HS-5 (cell line): ENCODE measurements at regions not wholly inside any gene's neighbourhood (a gene's known extent, or its start where the extent isn't known, plus 50 kb on each side); places are given as distances from the start of the nearest gene placed in this dataset.
"Not testable (repeated sequence)": the region's sequence is repeated elsewhere in the genome, so short reads cannot be mapped to it uniquely, and the experiment has no call there.

Source experiments
- DNase-seq: peaks from one replicate; pipeline ENCODE4 v3.0.0-alpha.2; 2012; ENCODE audit warnings: low read depth

DNA sequence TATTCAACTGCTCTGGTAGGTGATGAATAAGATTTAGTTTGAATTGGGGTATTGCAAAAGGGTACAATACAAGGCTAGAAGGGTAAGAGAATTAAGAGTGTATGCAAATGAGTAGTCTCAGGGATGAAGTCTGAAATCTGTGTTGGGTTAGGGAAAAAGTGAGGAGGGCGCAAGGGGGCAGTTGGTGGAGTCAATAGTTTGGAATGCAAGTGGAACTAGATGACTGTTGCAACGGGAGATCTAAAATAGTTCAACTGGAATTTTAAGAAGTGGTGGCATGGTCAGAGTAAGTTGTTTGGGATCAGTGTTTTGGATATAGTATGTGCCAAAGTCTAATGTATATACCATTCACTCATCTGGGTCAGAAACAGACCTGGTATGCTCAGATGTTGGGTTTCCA is 329.6 kb downstream of the GJA1 start:
- DNase-seq = no peak

DNA sequence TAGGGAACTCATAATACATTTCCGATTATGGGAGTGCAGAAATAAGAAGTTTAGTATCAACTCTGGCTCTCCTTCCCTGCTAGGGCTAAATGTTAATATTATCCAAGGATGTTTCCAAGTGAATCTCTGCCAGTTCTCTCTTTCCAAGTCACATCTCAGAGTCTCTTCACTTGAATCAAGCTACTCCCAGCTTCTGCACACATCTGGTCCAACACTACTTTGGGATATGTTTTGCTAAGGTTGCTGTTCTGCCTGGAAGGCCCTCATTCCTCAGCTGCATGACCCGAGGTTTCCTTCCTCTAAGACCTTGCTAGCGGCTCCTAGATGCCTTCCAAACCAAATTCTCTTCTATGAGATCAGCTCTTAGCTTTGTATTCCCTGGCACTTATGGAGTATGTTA is 331.8 kb downstream of the GJA1 start:
- DNase-seq = no peak

DNA sequence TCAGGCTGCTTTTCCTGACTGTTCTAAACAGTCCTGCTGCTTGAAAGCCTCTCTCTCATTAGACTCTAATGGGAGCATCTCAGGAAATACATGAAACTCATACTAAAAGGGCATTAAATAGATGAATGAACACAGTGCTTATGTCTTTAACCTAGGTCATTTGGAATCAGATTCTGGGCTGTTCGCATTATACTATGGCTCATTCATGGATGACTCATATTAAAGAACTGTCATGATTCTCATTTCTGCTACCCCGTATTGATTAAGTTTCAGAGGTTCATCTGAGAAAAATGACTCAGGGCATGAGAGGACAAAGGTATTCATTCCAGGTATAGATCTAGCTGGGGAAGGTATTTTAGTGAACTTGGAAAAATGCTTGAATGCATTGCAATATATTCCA is 335.5 kb downstream of the GJA1 start:
- DNase-seq = no peak

DNA sequence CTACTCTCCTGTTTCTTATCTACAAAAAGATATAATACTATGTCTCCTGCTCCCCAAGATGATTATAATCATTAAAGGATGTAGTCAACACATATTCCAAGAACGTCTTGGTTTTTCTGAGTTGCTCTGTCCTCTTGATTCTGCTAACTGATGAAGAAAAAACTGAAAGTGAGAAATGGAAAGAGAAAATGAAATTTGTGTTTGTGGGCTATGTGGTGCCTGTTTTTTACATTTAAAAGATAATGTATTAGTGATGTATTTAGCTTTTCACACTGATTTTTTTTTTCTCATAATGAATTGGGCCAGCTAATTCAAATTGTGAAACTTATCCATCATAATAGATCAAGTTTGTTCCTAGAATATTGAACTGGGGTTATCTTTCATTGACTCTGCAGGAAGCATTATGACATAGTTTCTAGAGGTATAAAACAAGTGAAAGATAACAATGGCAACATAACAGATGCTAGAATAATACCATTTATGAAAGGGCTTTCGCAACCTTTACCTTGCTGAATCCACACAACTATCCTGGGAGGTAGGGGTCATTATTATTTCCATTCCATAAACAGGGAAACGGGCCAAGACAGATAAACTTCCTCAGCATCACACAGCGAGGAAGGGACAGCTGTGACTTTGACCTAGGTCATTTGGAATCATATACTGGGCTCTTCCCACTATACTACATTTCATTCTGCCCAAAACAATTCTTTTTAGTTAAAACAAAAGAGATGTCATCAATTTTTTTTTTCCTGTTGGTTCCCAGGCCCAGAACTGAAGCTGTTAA is 336.7 kb downstream of the GJA1 start:
- no peak for DNase-seq

DNA sequence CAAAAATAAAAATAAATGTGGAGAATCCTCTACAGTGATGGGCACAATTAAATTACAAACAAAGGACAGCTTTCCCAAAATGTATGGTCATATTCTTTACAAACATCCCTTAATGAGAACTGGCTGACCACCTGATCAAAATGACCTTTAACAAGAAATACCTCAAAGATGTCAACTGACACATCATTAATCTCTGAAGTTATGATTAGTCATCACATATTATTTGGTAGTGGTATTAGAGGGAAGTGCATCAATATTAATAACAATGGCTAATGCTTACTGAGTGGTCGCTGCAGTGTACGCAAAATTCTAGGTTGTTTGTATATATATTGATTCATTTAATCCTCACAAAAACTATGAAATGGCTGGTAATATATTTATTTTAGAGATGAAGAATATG is 340.6 kb downstream of the GJA1 start:
- no peak for DNase-seq

DNA sequence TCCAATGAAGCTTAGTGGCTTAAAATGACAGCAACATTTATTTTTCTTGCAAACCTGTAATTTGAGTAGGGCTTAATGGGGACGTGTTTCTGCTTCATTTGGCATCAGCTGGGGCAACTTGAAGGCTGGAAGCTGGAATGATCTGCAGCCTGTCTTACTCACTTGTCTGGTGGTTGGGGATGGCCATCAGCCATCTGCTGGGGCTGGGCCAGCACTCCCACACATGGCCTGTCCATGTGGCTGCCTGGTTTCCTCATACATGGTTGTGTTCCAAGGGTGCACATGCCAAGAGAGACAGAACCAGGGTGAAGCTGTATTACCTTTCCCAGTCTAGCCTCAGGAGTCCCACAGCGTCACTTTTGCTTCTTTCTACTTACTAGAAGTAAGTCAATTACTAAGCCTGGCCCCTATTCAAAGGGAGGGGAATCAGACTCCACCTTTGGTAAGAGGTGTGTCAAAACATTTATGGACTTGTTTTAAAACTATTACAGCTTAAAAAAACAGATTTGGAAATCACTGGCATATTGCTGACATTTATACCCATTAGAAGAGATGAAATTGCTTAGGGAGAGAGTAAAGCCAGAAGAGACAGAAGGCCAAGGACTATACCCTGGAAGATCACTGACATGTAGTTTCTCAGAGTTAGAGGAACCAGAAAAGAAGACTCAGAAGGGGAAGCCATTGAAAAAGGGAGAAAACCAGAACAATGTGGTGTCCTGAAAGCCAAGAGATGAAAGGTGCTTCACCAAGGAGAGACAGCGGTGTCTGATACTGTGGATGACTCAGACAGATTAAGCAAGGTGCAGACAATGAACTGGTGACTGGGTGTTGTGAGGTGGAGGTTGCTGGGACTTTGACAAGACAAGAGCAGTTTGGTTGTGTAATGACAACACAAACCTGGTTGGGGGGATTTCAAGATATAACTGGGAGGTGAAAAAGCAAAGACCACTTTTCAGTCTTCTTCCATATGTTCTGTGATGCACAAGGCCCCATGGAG is 345.2 kb downstream of the GJA1 start:
- peak; percentile 41 for DNase-seq

DNA sequence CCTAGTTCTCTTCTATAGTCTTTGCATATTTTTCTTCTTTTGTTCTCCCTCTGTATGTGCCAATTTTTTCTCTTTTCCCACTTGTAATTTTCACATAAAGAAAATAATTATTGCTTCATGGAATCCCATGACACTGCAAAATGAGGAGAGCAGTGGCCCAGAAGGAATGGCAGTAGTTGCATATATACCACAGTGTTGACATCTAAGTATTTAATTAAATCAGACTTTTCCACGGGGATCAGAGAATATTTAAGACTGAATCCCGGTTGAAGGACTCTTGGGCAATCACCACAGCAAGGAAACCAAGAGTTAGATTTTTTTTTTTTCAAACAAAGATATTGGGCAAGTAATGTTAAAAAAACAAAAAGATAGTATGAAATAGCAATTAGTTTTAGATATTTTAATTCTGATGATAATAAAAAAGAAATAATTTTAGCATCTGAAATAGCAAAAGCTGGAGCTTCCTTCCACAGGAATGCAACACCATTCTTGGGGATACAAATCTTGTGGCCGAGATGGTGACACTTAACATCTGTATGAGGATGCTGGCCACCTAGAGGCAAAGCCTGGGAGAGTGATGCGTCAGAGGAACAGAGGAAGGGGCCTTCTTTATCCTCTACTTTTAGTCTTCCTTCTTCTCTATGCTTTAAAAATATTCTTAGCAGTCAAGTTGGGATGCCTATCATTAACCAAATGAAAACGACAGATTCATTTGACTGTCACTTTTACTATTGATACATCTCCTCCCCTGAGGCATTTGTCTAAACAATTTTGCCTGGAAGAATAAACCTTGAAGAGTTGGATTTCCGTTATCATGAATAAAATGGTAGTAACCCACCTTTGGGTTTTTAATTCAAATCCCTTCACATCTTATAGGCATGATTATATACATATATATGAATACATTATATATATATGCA is 356.2 kb downstream of the GJA1 start:
- no peak for DNase-seq

DNA sequence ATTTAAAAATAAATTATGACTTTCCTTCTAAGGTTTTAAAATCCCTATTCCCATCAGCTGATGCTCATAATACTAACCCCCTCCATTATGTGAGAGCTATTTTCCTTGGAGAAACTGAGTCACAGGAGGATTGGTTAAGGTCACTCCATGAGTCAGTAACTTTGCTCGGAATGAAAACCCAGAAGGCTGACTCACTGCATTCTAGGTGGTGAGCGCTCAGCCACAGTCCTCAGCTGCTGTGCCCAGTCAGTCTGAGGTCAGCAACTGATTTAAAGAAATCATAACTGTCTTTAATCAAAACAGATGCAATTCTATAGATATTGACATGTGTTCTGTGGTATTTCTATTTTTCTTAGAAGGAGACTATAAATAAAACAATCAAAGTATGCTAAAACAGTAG is 359.2 kb downstream of the GJA1 start:
- peak; percentile 93 for DNase-seq

DNA sequence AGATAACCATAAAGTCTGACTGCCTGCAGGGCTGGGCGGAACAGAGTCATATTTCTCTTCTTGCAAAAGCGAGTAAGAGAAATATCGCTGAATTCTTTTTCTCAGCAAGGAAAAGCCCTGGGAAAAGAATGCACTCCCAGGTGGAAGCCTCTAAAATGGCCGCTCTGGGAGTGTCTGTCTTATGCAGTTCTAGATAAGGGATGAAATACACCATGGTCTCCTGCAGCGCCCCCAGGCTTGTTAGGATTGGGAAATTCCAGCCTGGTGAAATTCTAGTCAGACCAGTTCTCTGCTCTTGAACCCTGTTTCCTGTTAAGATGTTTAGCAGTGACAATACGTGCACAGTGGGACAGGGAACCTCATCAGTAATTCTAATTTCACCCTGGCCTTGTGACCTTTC is 362.2 kb downstream of the GJA1 start:
- not testable (repeated sequence) for DNase-seq

DNA sequence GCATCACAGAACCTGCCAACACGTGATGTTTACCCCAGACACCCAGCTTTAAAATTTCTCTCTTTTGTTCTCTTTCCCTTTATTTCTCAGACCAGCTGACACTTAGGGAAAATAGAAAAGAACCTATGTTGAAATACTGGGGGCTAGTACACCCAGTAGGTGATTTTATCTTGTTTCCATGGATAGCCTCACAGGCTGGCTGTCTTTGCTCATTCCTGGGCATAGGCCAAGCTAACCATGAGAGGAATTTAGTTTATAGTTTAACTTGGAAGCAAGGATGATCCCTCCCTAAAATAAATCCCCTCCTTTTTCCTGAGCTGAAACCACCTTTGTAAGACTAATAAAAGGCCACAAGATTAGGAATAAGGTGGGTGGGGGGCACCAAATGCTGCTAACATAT is 362.7 kb downstream of the GJA1 start:
- not testable (repeated sequence) for DNase-seq

DNA sequence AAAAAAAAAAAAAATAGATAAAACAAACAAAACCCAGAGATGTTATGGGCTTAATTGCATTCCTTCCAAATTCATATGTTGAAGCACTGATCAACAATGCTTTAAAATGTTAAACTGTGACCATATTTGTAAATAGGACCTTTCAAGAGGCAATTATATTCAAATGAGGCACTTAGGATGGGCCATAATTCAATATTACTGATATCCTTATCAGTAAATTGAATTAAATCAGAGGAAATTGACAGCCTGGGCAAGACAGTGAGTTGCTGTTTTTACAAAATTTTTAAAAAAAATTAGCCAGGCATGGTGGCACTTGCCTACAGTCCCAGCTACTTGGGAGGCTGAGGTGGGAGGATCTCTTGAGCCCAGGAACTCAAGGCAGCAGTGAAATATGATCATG is 364.1 kb downstream of the GJA1 start:
- no peak for DNase-seq

DNA sequence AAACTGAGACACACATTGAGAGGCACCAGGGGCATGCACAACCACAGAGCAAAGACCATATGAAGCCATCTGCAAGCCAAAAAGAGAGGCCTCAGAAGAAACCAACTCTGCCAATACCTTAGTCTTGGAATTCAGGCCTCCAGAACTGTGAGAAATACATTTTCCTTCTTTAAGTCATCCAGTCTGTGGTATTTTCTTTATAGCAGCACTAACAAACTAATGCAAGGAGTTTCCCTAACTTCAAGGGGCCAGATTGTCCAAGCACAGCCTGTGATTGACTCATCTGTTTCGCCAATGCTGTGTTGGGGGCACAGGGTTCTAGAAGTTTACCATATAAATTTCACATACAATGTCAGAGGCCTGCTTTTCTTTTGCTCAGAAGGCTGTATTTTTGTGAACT is 364.6 kb downstream of the GJA1 start:
- no peak for DNase-seq

DNA sequence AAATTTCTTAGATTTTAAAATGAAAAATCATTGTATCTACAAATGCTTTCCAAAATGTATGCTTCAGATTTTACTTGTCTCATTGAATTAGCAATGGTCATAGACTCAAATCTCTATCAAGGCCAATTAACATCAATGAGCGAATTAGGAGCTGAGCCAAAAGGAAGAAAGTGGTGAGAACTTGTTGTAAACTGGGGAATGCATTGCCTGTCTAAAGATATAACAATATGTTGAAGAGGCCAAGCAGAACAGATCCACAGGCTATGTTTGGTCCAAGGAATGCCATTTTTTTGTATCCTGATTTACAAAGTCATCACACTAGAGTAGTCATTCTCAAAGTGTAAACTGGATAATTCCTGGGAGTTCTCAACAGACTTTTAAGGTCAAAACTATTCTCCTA is 370.7 kb downstream of the GJA1 start:
- DNase-seq = no peak

DNA sequence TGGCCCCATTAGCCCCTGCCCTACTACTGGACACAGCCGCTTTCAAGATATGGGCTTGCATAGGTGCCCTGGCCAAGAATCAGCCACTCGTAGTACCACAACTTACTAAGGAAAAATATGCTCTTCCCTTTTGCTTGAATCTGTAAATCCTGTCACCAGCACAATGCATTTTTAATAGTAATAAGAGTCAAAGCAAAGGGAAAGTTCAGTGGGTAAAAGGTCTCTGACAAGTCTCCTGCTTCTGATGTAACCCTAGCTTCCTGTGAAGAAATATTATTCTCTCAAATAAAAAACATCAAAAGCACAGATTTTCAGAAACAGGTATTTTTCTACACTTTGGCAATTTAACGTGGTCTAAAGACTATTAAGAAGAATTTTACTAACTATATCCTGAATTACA is 373.8 kb downstream of the GJA1 start:
- no peak for DNase-seq

DNA sequence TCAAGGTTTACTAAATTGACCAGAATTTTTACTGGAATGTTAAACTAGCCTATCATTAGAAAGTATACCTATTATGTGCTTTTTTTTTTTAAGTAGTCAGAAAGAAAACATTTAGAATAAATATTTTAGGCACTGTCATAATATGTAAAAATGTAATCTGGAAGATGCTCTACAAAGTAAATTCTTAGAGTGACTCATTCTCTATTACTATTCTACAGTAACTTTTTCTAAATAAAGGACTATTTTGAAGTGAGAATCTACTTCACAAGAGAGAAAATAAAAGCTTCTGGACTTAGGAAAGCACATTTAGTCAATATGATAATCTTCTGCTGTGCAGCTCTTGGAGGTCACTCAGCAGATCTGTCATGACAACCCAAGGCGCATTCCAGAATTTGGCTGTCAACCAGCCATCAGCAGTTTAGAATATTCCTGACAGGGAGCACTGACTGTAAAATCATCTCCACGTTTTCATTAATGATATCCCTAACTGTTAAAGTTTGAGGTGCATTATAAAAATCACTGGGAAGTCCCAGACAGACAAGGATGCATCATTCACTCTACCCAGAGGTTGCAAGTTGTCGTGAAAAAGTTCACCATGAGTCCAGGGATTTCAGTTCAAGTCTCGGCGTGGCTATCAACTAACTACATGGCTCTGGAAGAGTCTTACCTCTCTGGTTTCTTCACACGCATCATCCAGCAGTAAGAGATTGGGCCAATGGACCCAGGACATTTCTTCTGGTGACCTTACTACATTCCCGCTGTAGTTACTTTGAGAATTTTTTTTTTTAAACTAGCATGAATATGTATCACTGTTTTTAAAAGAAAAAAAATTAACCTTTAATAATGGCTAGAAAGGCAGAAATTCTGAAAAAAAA is 374.9 kb downstream of the GJA1 start:
- no peak for DNase-seq

DNA sequence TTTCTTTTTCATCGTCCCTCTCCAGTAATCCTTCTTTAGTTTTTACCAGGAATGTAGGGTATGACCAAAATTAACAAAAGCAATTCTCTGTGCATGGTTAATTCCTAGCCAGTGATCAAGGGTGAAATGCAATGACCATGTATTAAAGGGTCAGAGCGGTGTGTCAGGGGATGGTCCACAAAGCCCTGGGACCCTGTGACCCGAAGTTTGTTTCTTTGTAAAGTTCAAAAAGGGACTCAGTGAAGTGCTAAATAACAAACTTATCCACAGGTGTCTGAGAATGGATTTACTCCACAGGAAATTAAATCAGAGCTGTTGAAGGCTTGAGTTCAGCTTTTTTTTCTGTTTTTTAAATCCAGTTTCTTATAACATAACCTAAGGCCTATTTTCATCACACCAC is 375.7 kb downstream of the GJA1 start:
- no peak for DNase-seq

DNA sequence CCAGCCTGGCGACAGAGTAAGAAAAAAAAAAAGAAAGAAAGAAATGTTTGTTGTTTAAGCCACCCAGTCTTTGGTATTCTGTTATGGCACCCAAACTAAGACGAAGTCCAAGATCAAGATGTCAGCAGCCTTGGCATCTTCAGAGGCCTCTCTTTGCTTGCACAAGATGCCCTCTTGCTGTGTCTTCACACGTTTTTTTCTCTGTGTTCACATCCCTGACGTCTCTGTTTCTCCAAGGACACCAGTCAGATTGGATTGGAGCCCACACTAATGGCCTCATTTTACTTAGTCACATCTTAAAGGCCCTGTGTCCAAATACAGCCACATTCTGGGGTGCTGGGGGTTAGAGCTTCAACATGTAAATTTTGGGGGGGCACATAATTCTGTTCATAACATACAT is 380.9 kb downstream of the GJA1 start:
- no peak for DNase-seq

DNA sequence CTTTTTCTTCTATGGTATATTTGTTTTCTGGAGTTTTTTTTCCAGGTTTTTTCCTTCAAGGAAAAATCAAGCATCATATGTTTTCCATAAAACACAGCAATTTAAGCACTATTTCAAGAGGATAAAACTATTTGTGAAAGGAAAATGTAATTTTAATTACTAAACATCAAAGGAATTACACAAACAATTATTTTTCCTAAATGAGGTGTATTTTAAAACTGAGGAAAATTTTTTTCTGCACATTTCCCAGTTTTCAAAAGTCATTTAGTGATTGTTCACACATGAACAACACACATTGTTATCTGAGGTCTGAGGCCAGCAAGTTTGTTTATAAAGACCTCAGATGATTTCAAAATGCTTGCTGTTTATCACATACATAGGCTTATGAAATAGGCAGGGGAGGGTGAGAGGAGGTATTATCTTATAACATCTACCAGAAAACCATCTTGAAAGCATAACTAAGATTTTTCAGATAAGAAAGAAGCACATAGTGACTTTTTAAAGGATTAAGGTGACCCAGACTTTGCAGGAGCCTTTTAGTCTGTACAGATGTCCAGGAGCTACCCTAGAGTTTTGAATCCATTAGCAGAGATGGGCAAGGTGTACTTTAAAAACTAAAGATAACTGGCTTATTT is 381.6 kb downstream of the GJA1 start:
- DNase-seq = no peak

DNA sequence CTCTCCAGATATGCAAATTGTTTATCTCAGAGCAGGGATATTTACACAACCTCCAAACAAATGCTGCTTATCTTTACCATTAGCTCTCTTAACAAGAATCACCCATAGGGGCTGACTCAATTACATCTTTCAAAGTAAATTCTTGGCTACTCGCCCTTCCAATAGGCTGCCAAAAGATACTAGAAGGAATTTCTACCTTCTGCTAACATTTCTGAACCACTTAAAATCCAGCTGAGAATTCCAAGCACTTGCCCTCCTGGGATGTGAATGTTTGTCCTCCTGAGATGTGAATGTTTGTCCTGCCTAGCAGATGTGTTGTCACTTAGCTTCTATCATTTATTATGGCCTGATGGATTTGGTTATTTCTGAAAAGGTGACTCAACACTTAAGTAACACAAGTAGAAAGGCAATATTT is 388.0 kb downstream of the GJA1 start:
- peak; percentile 60 for DNase-seq

DNA sequence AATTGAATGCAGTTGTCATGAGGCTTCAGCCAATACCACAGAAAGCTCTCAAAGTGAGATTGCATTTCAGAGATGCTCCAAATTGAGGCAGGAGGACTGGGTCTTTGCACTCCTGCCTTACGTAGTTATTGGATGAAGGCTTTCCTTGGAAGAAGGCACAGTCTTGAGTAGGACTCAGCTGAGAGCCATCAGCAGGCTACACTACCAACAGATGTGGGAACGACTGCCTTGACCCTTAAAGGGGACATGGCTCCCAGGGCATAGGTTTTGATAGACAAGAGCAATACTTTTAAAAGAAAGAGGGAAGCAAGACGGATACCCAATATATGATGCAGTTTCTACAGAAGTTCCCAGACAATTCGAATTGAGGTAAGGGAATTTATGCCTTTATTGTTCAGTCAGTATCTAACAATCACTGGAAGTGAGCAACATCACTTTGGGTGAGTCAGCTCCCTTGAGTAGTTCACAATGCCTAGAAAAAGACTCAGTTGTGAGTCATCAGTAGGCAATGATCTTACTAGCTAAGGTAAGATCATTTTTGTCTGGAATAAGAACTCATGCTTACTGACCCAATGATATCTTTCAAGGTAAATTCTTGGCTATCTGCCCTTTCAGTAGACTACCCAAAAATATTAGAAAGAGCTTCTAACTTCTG is 390.8 kb downstream of the GJA1 start:
- DNase-seq = peak; percentile 84
